GM10266 (cell line): ENCODE measurements at regions not wholly inside any gene's neighbourhood (a gene's known extent, or its start where the extent isn't known, plus 50 kb on each side); places are given as distances from the start of the nearest gene placed in this dataset.

Source experiments
- DNase-seq: peaks from one replicate; pipeline ENCODE4 v3.0.0; 2012; ENCODE audit errors: extremely low spot score
- CTCF ChIP-seq: IDR thresholded peaks from 2 replicates; pipeline ENCODE4 v1.5.1; 2012; ENCODE audit warnings: mild to moderate bottlenecking, low read depth; ENCODE audit not compliant: control insufficient read depth, insufficient read depth; ENCODE audit errors: missing control alignments

- DNase-seq, result no peak
- TF ChIP-seq CTCF, result no peak
Observed at GRCh38 chr9:16099732-16100536, 547.1 kb downstream of the CCDC171 start.

- TF ChIP-seq CTCF, result no peak
- DNase-seq, result no peak
Observed at GRCh38 chr9:16100537-16101091, 547.8 kb downstream of the CCDC171 start.

GRCh38 chr9:16102154-16102553, 549.3 kb downstream of the CCDC171 start:
- no peak for DNase-seq

GRCh38 chr9:16103620-16104397, 551.0 kb downstream of the CCDC171 start:
- TF ChIP-seq CTCF, result no peak
- DNase-seq, result no peak

More at GRCh38 chr9:16102154-16102553, 549.3 kb downstream of the CCDC171 start:
- no peak for TF ChIP-seq CTCF

- no peak for TF ChIP-seq CTCF
- DNase-seq, result no peak
Observed at GRCh38 chr9:16105168-16106020, 552.6 kb downstream of the CCDC171 start.

- no peak for DNase-seq
- no peak for TF ChIP-seq CTCF
Observed at GRCh38 chr9:16106021-16106571, 553.3 kb downstream of the CCDC171 start.
